K562 (cell line): ENCODE measurements at regions not wholly inside any gene's neighbourhood (a gene's known extent, or its start where the extent isn't known, plus 50 kb on each side); places are given as distances from the start of the nearest gene placed in this dataset.

Source experiments
- ATAC-seq: fragments of 200-7000 bp; cut with Tn5 transposase; 3 replicates; pipeline ENCODE4 v1.9.1; 2020; ENCODE audit warnings: moderate library complexity
- BruUV-seq: library from RNA; stranded (reverse); fragments of 400-500 nt; replicated peaks from 2 replicates; lab custom pipeline; 2021; lab: Mats Ljungman, UMichigan
- CTCF ChIA-PET: fragments of 300-600 bp; formaldehyde crosslinking; extraction: SDS; loops from one replicate; lab custom pipeline; 2021; ENCODE audit warnings: low intra/inter-chr PET ratio; lab: Yijun Ruan, JAX
- POLR2A ChIA-PET: fragments of 300-600, 350-650 bp; sonication (Branson Sonifier 250); formaldehyde crosslinking; extraction: SDS; loops from one replicate; lab custom pipeline; 2021; ENCODE audit warnings: antibody characterized with exemption, inconsistent platforms; lab: Yijun Ruan, JAX
- DNase-seq, 4 experiments: peaks; one replicate each; pipeline versions ENCODE4 v3.0.0 to v3.0.0-alpha.2; 2011 to 2018; ENCODE audit warnings: low spot score in 3 of 4, mixed read lengths in 3 of 4; ENCODE audit errors: extremely low read depth in 1 of 4
- FAIRE-seq: peaks from 2 replicates; lab custom pipeline; 2011; peaks lifted over from hg19 to GRCh38; lab: Jason Lieb, UNC
- H2AFZ ChIP-seq: 2 replicates; pipeline ENCODE4 v1.6.0; 2011; ENCODE audit warnings: low read depth, low read length, control low read depth, inconsistent platforms
- H3K27ac ChIP-seq: fragments of 200-600 bp; 3 replicates; pipeline ENCODE4 v1.8.0; 2011; ENCODE audit warnings: low read depth, mild to moderate bottlenecking, control low read depth, inconsistent platforms, low read length, moderate library complexity, mixed read lengths; ENCODE audit errors: extremely low read depth
- H3K27me3 ChIP-seq, 2 experiments: fragments of 300-600 bp in 1 of 2; 2 replicates in 1 of 2; 3 replicates in 1 of 2; pipeline versions ENCODE4 v1.6.0 to v1.8.0; 2011; ENCODE audit warnings: inconsistent platforms in 2 of 2, low read length in 2 of 2, mild to moderate bottlenecking in 1 of 2, mixed read lengths in 1 of 2, moderate library complexity in 1 of 2; ENCODE audit not compliant: control insufficient read depth in 2 of 2, insufficient read depth in 2 of 2
- H3K36me3 ChIP-seq: fragments of 300-600 bp; 3 replicates; pipeline ENCODE4 v1.8.0; 2011; ENCODE audit warnings: mild to moderate bottlenecking, low read length, inconsistent platforms; ENCODE audit not compliant: control insufficient read depth, insufficient read depth
- H3K4me1 ChIP-seq, 2 experiments: fragments of 200-600 bp in 1 of 2; replicated peaks in 1 of 2; 2 replicates in 1 of 2; 3 replicates in 1 of 2; pipeline versions ENCODE4 v1.5.1 to v1.8.0; 2011; ENCODE audit warnings: inconsistent platforms in 2 of 2, low read length in 2 of 2, mild to moderate bottlenecking in 1 of 2, mixed read lengths in 1 of 2, moderate library complexity in 1 of 2; ENCODE audit not compliant: control insufficient read depth in 2 of 2, insufficient read depth in 2 of 2
- H3K4me2 ChIP-seq: 2 replicates; pipeline ENCODE4 v1.6.1; 2011; ENCODE audit warnings: low read length, control low read depth, inconsistent platforms, mixed read lengths; ENCODE audit not compliant: insufficient read depth
- H3K4me3 ChIP-seq: fragments of 200-600 bp; sonication (generic), shearing (Covaris generic); 2 replicates; pipeline ENCODE4 v1.5.1; 2016; ENCODE audit warnings: control low read depth, inconsistent platforms
- H3K79me2 ChIP-seq: fragments of 200-600 bp; 3 replicates; pipeline ENCODE4 v1.8.0; 2011; ENCODE audit warnings: low read length, inconsistent platforms; ENCODE audit not compliant: control insufficient read depth, insufficient read depth
- H3K9ac ChIP-seq, 2 experiments: 2 replicates each; pipeline versions ENCODE4 v1.6.0 to v1.6.1; 2011; ENCODE audit warnings: low read depth in 2 of 2, low read length in 2 of 2, control low read depth in 1 of 2, inconsistent platforms in 1 of 2, mild to moderate bottlenecking in 1 of 2, mixed read lengths in 1 of 2; ENCODE audit not compliant: insufficient read depth in 1 of 2
- H3K9me1 ChIP-seq: one replicate; pipeline ENCODE4 v1.6.0; 2011; ENCODE audit warnings: inconsistent platforms, mild to moderate bottlenecking, low read length, moderate library complexity; ENCODE audit not compliant: control insufficient read depth, insufficient read depth
- H3K9me3 ChIP-seq: replicated peaks from 2 replicates; pipeline ENCODE4 v1.5.1; 2011; ENCODE audit warnings: low read depth, low read length, inconsistent platforms; ENCODE audit not compliant: control insufficient read depth, insufficient read depth
- H4K20me1 ChIP-seq: replicated peaks from 2 replicates; pipeline ENCODE4 v1.6.1; 2011; ENCODE audit warnings: low read length, inconsistent platforms, mixed read lengths; ENCODE audit not compliant: control insufficient read depth, insufficient read depth
- ARHGAP35 ChIP-seq: fragments of 450-650 bp; IDR thresholded peaks from 2 replicates; pipeline ENCODE4 v1.6.1; 2018; ENCODE audit not compliant: partially characterized antibody
- CBFA2T3 ChIP-seq: fragments of 450-650 bp; IDR thresholded peaks from 2 replicates; pipeline ENCODE4 v1.6.1; 2017
- CHAMP1 ChIP-seq: fragments of 450-650 bp; IDR thresholded peaks from 2 replicates; pipeline ENCODE4 v1.6.1; 2016; ENCODE audit warnings: mild to moderate bottlenecking
- CREB3 ChIP-seq: fragments of 450-650 bp; conservative IDR thresholded peaks from 2 replicates; pipeline ENCODE4 v1.6.1; 2016; ENCODE audit warnings: missing genetic modification characterization, low read depth, mild to moderate bottlenecking, missing compliant biosample characterization, moderate library complexity
- FOXA1 ChIP-seq: fragments of 450-650 bp; IDR thresholded peaks from 2 replicates; pipeline ENCODE4 v1.6.1; 2016; ENCODE audit warnings: mild to moderate bottlenecking, borderline replicate concordance
- FOXA3 ChIP-seq, 2 experiments: fragments of 450-650 bp in 1 of 2; sonication (generic) in 1 of 2; formaldehyde crosslinking; IDR thresholded peaks in 1 of 2; conservative IDR thresholded peaks in 1 of 2; 2 replicates each; pipeline versions ENCODE4 v1.4.0 to v1.8.0; 2020 to 2022; ENCODE audit warnings: mild to moderate bottlenecking in 2 of 2, missing genetic modification reagents in 1 of 2
- GTF2F1 ChIP-seq: IDR thresholded peaks from 2 replicates; pipeline ENCODE4 v1.6.1; 2011; ENCODE audit warnings: low read depth, low read length, improper control_type of control experiment
- HMG20A ChIP-seq: fragments of 450-650 bp; formaldehyde crosslinking; conservative IDR thresholded peaks from 2 replicates; pipeline ENCODE4 v1.4.0; 2020; ENCODE audit warnings: mild to moderate bottlenecking, mixed read lengths
- IRF2 ChIP-seq: sonication (generic); formaldehyde crosslinking; IDR thresholded peaks from 2 replicates; pipeline ENCODE4 v1.8.1; 2022; ENCODE audit warnings: mild to moderate bottlenecking, missing genetic modification reagents
- KDM2B ChIP-seq: fragments of 250-450 bp; sonication (Bioruptor Pico); IDR thresholded peaks from 2 replicates; pipeline ENCODE4 v1.8.0; 2021; ENCODE audit warnings: mild to moderate bottlenecking, moderate library complexity
- KDM4B ChIP-seq, 2 experiments: fragments of 450-650 bp in 1 of 2; sonication (generic) in 1 of 2; IDR thresholded peaks; 2 replicates each; pipeline ENCODE4 v1.6.1; 2016 to 2017; ENCODE audit warnings: borderline replicate concordance in 2 of 2, antibody characterized with exemption in 1 of 2, low read depth in 1 of 2, mild to moderate bottlenecking in 1 of 2
- MCM3 ChIP-seq: fragments of 450-650 bp; IDR thresholded peaks from 2 replicates; pipeline ENCODE4 v1.6.1; 2016
- NR3C1 ChIP-seq: sonication (generic); formaldehyde crosslinking; IDR thresholded peaks from 2 replicates; pipeline ENCODE4 v1.8.1; 2022; ENCODE audit warnings: missing genetic modification reagents
- ZNF23 ChIP-seq: fragments of 250-450 bp; sonication (Bioruptor Pico); IDR thresholded peaks from 2 replicates; pipeline ENCODE4 v1.4.0; 2020; ENCODE audit warnings: mild to moderate bottlenecking
- ZNF512 ChIP-seq: IDR thresholded peaks from 2 replicates; pipeline ENCODE4 v1.6.1; 2016; ENCODE audit warnings: missing genetic modification characterization, missing compliant biosample characterization
- WGBS: fragments of 100-300 bp; shearing (Covaris generic); methylation state at CpG from one replicate; pipeline ENCODE4 v1.1.6; 2016; ENCODE audit warnings: low coverage, mixed read lengths; ENCODE audit not compliant: insufficient coverage; ENCODE audit errors: missing lambda C conversion rate; 5-methylcytosine and 5-hydroxymethylcytosine counted together
- in situ Hi-C: fragments of 300-500 bp; cut with MboI; formaldehyde crosslinking; loops from 4 replicates; pipeline ENCODE4 v1.15.0; 2018; ENCODE audit warnings: inconsistent platforms, mixed read lengths
- intact Hi-C: fragments of 100-400 bp; cut with micrococcal nuclease; formaldehyde crosslinking; loops from 2 replicates; pipeline ENCODE4 v1.14.2; 2022
- TF ChIP-seq, protein P1 (sequence below): fragments of 250-450 bp; sonication (Bioruptor Pico); IDR thresholded peaks from 2 replicates; pipeline ENCODE4 v1.5.0; 2021; ENCODE audit warnings: mild to moderate bottlenecking, borderline replicate concordance

DNA sequence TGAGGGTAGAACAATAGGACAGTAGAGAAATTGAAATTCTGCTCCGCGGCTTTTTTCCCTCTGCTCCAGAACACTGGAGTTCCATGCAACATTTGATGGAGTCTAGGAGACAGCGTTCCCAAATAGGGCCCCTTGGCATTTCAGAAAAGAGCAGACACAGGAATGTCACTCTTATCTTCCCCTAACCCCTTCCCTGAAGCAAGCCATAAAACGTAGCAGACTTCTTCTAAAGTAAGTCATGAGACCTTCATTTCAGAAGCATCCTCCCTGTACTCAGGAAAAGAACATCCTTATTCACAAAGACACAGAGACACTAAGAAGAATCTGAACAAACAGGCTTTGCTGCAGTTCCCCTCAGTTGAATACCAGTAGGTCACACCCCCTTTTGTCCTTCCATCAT is 296.1 kb upstream of the SOX9 start:
- BruUV-seq: no TSS peak
- 2% methylated on average over 4 of the region's 4 CpGs for WGBS
- DNase-seq (no peak), FAIRE-seq (no peak), ATAC-seq (no peak)
- POLR2A ChIA-PET: no interaction called here
- Histone ChIP-seq H3K27ac (no peak overlapping the region), H3K4me1 (no peaks in the 10 kb centered on the region), H3K4me3 (no peak overlapping the region), H3K9me3 (no peaks in the 10 kb centered on the region), H3K4me2 (no peak overlapping the region), H3K9ac (no peak overlapping the region), H2AFZ (no peak overlapping the region), H3K36me3 (no peaks in the 10 kb centered on the region), H4K20me1 (no peaks in the 10 kb centered on the region), H3K79me2 (no peaks in the 10 kb centered on the region), H3K9me1 (no peaks in the 10 kb centered on the region), H3K27me3 (no peaks in the 10 kb centered on the region)
- in situ Hi-C loops (no loop called here), intact Hi-C loops (no loop called here)
- CTCF ChIA-PET: no interaction called here
- TF ChIP-seq, protein P1, sequence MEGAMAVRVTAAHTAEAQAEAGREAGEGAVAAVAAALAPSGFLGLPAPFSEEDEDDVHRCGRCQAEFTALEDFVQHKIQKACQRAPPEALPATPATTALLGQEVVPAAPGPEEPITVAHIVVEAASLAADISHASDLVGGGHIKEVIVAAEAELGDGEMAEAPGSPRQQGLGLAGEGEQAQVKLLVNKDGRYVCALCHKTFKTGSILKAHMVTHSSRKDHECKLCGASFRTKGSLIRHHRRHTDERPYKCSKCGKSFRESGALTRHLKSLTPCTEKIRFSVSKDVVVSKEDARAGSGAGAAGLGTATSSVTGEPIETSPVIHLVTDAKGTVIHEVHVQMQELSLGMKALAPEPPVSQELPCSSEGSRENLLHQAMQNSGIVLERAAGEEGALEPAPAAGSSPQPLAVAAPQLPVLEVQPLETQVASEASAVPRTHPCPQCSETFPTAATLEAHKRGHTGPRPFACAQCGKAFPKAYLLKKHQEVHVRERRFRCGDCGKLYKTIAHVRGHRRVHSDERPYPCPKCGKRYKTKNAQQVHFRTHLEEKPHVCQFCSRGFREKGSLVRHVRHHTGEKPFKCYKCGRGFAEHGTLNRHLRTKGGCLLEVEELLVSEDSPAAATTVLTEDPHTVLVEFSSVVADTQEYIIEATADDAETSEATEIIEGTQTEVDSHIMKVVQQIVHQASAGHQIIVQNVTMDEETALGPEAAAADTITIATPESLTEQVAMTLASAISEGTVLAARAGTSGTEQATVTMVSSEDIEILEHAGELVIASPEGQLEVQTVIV (CRISPR knock-in tag): no peak
- TF ChIP-seq GTF2F1 (no peak), CHAMP1 (no peak), KDM2B (CRISPR knock-in tag) (no peak), FOXA3 (CRISPR knock-in tag; conservative IDR thresholded peaks at IDR 0.05 in 1 of 2, IDR thresholded peaks at IDR 0.05 in 1 of 2) (no peak), HMG20A (no peak), FOXA1 (no peak), IRF2 (no peak), ZNF23 (CRISPR knock-in tag) (no peak), MCM3 (no peak), NR3C1 (CRISPR knock-in tag) (no peak), CREB3 (tag) (no peak), ZNF512 (no peak), CBFA2T3 (no peak), ARHGAP35 (no peak), KDM4B (IDR thresholded peaks at IDR 0.05; ENCODE audit: borderline replicate concordance in 2 of 2, low read depth in 1 of 2) (no peak)
